Kidney glomerular epithelial cell (primary cell): ENCODE measurements at regions not wholly inside any gene's neighbourhood (a gene's known extent, or its start where the extent isn't known, plus 50 kb on each side); places are given as distances from the start of the nearest gene placed in this dataset.
"Not testable (repeated sequence)": the region's sequence is repeated elsewhere in the genome, so short reads cannot be mapped to it uniquely, and the experiment has no call there.

Experiments
- DNase-seq: peaks from one replicate; lab custom pipeline; 2025; lab: John Stamatoyannopoulos, UW

GRCh38 chr11:134499990-134500389 lies 87.9 kb upstream of the B3GAT1 start:
- no peak for DNase-seq

DNA sequence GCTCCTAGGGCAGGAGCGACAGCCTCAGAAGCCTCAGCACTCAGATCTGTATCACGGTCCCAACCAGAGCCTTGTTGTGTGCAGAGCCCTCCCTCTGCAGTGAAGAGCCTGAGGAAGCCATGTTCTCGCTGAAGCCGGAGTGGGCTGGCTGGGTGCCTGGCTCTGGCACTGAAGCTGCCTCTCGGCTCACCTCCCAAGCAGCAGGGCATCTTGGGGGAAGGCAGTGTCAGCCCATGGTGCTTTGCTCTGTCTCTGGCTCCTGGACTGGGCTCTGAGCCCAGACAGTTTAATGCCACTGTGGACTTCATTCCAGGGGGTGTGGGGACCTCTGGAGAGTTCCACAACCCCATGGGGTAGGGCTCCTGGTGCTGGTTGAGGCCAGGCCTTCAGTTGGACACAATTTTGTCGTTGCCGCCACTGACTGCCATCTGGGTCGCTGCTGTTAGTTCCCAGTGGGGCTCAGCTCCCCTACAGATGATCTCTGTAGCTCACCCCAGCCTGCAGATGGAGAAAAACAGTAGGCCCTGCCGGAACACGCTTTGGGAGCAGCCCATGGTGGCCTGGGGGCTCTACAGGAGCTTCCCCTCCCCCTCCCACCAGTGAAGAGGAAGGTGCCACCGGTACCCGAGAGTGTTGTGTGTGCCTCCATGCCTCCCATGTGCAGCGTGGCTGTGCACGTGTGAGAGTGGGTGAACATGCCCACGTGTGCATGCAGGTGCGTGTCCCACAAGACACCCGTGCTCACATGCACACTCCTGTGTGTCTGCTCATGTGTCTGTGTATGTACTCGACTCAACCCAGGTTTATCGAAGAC lies 86.5 kb upstream of the B3GAT1 start:
- DNase-seq: no peak

DNA sequence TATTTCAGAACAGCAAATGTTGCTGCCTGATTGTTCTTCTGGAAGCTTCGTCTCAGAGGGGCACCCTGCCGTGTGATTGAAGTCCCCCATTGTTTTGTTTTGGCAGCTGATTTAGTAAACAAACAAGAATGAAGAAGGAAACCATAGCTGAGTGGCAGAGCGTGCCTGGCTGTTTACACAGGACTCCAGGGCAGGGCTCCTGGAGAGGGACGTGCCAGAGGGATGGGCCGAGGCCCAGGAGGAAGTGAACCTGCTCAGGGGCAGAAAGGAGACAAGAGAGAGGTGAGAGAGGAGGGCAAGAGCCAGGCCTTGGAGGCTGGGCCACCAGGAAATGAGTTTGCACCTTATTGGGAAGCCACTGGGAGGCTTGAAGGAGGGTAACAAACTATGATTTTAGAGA lies 85.5 kb upstream of the B3GAT1 start:
- DNase-seq: no peak

DNA sequence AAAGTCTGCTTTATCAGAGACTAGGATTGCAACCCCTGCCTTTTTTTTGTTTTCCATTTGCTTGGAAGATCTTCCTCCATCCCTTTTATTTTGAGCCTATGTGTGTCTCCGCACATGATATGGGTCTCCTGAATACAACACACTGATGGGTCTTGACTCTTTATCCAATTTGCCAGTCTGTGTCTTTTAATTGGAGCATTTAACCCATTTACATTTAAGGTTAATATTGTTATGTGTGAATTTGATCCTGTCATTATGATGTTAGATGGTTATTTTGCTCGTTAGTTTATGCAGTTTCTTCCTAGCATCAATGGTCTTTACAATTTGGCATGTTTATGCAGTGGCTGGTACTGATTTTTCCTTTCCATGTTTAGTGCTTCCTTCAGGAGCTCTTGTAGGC lies 84.0 kb upstream of the B3GAT1 start:
- DNase-seq: not testable (repeated sequence)

- DNase-seq: not testable (repeated sequence)
Measured at GRCh38 chr11:134494395-134494794, 82.4 kb upstream of the B3GAT1 start.

- DNase-seq: not testable (repeated sequence)
Measured at GRCh38 chr11:134492411-134492810, 80.4 kb upstream of the B3GAT1 start.

GRCh38 chr11:134489728-134490127 lies 77.7 kb upstream of the B3GAT1 start:
- no peak for DNase-seq

- DNase-seq: no peak
Measured at GRCh38 chr11:134488913-134489312, 76.9 kb upstream of the B3GAT1 start.

DNA sequence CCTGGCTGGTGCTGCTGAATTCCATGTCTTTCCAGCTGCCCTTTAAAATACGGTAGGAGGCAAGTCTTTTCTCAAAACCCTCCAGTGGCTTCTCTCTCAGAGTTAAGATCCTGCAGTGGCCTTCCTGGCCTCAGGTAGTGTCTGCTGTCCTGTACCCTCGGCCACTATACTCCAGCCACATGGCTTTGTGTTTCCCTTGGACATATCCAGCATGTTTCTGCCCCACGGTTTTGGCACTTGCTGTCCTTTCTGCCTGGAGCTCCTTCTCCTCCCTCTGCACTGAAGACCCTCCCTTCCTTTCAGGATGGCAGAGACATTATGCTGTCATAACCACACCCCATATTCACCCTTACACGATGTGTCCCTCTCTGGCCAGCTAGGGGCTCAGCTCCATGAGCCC lies 76.5 kb upstream of the B3GAT1 start:
- DNase-seq: no peak

GRCh38 chr11:134487696-134488095 lies 75.7 kb upstream of the B3GAT1 start:
- no peak for DNase-seq

DNA sequence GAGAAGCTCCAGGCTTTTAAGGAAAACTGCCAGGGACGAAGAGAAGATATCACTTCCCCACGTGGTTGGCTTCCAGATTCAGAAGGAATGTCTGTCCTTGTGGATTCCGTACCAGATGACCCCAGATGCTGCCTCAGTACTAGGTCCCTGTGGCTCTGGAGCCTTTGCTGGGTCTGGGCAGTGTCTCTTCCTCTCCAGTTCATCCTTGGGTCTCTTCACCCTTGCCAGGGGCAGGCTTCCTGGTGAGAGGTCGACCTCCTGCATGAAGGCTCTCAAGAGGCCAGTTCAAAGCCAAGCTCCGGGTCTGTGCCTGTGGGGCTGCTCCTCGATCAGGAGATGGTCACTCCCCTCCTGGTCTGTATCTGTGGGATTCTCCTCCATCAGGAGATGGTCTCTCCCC lies 74.7 kb upstream of the B3GAT1 start:
- no peak for DNase-seq

- DNase-seq: no peak
Measured at GRCh38 chr11:134486106-134486505, 74.1 kb upstream of the B3GAT1 start.

- no peak for DNase-seq
Measured at GRCh38 chr11:134485316-134485715, 73.3 kb upstream of the B3GAT1 start.

GRCh38 chr11:134483857-134484256 lies 71.8 kb upstream of the B3GAT1 start:
- no peak for DNase-seq

DNA sequence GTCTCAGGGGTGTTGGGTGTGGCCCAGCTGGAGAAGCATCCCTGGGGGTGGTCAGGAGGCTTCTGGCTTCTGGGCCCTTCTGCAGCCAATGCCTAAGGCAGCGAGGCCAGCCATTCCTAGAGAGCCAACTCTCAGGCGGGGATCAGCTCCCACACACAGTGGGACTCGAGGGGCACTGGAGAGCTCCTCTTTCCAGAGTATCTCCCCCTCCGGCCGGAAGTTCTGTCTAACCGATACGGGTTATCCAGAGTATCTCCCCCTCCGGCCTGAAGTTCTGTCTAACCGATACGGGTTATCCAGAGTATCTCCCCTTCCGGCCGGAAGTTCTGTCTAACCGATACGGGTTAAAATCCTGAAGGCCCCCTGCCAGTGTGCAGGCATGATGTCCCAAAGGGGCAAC lies 71.2 kb upstream of the B3GAT1 start:
- DNase-seq: no peak

DNA sequence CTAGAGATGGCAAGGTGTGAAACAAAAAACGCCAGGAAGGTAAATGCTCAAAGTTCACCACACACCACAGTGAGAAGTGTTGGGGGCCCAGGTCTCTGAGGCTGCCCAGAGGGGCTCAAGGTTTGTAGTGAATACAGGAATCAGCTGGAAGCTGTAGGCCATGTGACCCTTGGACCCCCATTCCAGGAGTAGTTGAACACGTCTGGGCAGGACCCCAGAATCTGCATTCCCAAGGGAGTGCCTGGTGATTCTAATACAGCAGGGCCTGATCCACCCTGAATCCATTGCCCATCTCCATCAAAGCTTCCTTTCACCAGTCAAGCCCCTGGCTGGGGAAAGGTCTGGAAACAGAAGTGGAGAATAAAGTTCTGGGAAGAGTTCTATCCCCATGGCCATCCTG lies 70.8 kb upstream of the B3GAT1 start:
- no peak for DNase-seq

- DNase-seq: no peak
Measured at GRCh38 chr11:134481933-134482527, 70.0 kb upstream of the B3GAT1 start.

GRCh38 chr11:134481135-134481534 lies 69.1 kb upstream of the B3GAT1 start:
- DNase-seq: no peak

- no peak for DNase-seq
Measured at GRCh38 chr11:134480136-134480712, 68.2 kb upstream of the B3GAT1 start.

DNA sequence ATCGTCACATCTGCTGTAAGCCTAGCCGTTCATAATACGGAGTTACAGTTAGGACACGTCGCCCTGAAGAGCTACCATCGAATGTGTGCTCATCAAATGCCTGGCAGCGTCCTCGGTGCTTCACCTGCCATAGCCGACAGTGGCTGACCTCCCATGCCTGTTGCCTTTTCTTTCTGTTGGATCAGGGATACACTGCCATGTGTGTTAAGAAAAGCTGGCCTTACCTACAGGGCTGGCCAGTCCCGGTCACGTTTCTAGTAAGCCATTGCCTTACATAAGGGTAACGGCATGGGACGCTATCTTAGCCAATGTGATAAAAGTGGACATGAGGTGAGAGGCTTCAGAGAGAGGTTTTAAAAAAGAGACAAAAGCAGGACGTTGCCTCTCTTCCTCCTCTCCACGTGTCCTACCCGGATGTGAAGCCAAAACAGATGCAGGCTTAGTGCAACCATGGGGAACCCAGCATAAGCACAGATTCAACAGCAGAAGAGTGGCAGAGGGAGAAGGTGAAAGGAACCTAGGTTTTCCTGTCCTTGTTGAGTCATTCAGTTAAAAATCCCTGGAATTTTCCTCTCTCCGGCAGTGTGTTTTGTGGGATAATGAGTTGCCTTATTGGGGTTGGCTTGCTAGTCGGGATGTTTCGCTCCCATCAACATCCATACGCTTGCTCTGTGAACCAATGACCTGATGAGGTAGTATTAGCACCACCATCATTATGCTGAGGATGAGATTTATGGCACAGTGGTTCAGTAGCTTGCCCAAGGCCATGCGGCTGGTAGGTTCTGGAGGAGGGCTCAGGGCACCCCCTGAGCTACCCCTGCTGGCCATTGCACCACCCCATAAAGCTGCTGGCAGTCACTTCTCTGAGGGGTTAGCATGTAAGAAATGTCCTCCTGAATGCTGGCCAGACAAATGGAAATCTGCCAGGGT lies 67.4 kb upstream of the B3GAT1 start:
- DNase-seq: no peak

- DNase-seq: no peak
Measured at GRCh38 chr11:134478611-134479010, 66.6 kb upstream of the B3GAT1 start.

DNA sequence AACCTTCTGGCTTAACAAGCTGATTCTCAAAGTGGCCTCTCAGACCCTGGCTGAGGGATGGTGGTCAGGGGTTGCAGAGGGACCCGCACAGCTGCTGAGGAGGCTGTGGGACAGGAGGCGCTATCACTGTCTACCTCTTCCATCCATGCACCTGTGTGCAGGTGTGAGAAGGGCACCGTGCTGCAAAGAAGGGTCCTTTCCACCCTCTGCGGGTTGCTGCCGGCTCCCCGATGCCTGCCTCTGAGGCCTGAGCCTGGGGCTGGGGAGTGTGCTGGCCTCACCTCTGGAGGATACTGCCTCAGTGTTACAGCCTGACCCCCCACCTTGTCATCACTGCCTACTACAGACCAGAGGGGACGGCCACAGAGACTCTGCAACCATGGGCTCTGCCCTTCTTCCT lies 66.1 kb upstream of the B3GAT1 start:
- DNase-seq: no peak
